COLO668 (cell line): ENCODE measurements at regions not wholly inside any gene's neighbourhood (a gene's known extent, or its start where the extent isn't known, plus 50 kb on each side); places are given as distances from the start of the nearest gene placed in this dataset.
"Not testable (repeated sequence)": the region's sequence is repeated elsewhere in the genome, so short reads cannot be mapped to it uniquely, and the experiment has no call there.

Source experiments
- DNase-seq: peaks from one replicate; lab custom pipeline; 2025; ENCODE audit not compliant: unreplicated experiment; lab: John Stamatoyannopoulos, UW

DNA sequence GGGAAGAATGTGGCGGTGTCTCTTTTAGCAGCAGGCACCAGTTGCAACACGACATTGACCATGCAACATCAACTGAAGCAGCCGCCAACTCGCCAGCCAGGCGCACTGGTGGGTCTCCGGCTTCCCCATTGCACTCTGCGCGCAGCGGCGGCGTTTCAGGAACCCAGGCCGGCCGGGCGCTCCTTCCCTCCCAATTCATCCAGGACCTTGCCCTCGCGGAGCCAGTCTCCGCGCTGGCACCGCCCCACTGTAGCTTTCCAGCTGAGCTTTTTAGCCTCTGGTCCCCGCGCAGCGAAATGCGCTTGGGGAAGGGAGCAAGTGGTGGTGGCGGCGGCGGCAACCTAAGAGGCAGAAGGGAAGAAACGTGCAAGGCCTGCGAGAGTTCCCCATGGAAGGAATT, 297.9 kb upstream of the RIMS1 start:
- DNase-seq: no peak

DNA sequence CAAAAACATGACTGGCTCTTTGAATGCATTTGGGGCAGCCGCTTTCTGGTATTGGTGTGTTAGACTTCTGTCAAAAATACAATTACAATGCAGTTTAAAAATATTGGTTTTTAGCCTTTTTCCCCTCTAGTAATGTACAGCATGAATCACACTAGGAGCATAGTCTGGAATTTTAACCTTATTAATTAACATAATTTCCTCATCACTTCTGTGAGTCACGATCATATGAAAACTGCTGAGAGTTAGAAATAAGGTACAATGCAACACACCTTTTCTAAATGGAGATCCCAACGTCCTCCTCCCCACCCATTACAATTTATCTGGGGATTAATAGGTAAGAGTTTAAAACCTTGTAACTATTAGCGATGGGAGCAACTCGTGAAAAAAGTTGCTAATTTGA, 297.1 kb upstream of the RIMS1 start:
- DNase-seq: no peak

DNA sequence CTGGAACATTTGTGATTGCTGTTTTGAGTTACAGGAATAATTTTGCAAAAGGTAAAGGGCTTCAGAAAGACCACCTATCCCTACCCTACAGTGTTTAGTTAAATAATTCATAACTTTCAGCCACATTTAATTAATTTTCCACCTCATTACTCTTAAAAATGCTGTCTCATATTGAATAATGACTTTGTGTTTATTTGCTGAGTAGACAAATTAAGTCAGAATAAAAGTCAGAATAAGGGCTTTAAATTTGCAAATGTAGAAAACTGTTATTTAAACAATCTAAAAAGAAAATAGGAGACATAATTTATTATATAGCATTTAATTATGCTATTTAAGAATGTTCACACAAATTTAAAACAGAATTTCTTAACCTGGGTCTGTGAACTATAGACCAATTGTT, 293.7 kb upstream of the RIMS1 start:
- DNase-seq: no peak

DNA sequence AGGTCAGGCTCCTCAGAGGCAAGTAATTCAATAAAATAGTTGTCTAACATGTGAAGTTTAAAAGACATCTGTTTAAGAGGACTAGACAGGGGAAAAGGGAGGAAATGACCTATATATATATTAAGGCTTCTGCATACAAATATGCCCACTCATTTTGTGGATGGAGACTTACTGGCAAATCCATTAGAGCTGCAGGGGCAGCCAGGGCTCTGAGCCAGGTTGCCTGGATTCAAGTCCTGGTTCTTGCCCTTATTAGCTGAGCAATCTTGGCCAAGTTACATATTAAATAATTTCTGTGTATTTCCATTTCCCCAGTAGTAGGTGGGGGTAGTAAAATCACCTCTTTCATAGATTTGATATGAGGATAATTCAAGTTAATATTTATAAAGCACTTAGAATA, 287.0 kb upstream of the RIMS1 start:
- DNase-seq: no peak

DNA sequence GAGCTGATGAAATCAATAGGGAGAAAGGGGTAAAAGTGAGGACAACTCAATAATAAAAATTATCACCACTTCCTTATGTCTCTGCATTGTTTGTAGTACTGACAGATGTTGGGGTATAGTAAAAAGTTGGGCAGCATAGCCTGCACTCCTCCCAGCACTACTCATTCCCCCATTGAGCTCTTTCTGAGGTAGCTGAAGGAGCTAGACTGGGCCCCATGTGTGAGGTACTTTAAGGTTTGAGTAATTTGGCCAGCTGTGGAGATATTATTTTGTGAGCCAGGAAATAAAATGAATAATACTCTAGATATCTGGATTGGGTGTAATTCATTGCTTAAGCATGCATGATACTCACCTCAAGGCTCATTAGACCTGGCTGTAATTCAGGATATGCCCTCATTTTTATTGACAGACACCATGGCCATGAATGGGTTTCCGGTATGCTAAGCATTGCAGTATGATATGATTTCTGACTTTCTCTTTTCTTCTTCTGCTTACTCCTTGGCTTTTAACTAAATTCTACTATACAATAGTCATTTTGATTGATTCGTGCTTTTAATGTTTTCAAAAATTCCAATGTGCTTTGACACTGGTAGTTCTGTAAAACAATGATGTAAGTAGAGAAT, 283.9 kb upstream of the RIMS1 start:
- DNase-seq: no peak

DNA sequence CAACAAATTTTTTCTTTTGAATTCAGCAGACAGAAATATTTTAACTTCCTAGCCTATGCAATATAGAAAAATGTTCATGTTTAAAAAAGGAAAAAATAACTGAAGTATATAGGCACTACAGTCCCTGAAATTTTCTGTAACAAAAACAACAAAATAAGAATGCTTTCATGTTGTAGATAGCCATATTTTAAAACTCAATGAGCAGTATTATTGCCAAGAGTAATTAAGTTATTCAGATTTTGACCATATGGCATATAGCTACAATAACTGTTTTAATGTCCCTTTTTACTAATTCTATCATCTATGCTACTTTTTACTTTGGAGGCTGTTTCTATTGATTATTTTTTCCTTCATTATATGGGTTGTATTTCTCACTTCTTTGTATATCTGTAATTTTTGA, 283.3 kb upstream of the RIMS1 start:
- DNase-seq: no peak

DNA sequence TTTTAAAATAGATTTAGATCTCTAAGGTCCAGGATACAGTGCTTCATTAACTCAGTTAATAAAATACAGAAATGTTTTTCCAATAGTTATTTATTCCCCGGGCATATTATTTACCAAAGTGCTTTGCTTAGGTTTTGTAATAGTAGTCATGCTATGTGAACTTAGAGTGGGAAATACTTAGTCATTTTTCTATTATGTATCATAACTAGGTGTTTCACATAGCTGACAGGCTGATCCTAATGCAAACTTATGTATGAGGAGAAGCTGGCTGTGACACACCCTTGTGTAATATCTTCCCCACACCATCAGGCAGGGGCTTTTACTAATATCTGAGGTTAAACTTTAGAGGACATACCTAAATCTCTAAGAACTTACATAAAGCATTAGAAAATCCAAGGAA, 277.7 kb upstream of the RIMS1 start:
- DNase-seq: no peak

DNA sequence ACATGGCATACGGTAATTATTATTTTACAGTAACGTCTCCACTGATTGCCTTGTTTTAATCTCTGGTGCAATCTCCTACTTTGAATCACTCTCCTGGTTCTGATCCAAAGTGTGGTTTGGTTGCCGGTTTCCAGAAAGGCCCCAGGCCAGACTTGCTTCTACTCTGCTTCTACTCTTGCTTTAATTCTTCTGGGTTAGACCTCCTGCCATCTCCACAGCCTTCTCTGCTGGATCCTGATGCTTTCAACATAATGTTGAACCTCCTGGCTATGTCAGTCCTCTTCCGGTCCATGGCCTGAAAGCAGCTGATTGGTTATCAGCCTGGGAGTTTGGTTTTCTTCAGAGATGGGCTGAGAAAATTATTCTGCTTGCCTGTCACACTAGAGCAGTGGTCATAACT, 266.5 kb upstream of the RIMS1 start:
- no peak for DNase-seq

DNA sequence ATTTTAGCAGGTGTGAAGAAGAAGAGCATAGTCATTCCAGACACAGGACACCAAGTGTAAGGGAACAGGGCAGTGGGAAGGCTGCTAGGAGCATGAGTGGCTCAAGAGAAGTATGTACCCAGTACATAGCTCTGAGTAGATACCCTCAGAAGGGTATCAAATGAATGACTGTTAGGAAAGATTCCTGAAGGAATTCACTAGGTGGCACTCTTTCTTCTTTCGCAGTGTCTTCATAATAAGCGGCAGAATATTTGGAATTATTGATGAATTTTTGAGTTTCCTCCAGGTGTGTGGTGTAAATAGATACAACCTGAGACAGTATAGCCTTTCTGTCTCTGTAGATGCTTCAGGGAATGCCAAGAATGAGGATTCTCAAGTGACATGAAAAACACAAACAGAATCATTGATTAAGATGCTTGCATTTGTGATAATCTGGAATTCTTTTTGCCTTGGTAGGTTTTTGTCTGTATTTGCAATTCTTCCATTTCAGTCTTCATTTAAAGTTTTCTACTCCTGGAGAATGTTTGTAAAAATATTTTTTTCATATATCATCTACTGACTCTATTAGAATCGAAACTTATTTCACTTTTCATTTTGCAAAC, 264.3 kb upstream of the RIMS1 start:
- no peak for DNase-seq

DNA sequence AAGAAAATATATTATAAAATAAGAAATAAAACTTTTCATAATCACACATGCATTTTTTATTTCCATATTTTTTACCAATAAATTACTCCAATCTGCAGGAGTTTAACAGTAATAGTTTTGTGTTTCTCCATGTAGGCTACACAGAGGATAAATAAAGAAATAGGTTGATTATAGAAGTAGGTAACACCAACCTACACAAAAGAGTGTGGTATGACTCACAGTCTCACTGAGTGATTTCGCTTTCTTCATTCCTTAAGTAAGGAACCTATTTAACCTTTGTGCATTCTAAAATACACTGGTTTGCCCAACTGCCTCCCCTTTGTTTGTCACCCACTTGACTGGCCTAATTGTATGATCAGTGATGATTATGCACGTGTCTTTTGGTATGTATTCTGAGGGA, 244.2 kb upstream of the RIMS1 start:
- no peak for DNase-seq

DNA sequence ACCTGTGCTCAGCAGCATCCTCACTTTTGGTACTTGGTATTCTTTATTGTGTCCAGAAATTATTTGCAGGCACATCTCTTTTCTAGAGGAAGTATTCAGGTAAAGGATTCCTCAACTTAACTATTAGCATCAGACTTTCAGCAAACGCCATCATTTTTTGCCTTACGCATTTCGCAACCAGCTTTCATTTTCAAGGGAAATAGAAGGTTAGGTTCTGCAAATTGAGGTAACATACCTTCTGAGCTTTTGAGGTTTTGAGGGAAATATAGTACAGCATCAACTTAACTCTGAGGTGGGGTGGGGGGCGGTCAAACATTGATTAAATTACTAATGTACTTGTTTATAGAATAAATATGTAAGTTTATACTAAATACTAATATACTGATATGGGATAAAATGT, 243.6 kb upstream of the RIMS1 start:
- DNase-seq: no peak

DNA sequence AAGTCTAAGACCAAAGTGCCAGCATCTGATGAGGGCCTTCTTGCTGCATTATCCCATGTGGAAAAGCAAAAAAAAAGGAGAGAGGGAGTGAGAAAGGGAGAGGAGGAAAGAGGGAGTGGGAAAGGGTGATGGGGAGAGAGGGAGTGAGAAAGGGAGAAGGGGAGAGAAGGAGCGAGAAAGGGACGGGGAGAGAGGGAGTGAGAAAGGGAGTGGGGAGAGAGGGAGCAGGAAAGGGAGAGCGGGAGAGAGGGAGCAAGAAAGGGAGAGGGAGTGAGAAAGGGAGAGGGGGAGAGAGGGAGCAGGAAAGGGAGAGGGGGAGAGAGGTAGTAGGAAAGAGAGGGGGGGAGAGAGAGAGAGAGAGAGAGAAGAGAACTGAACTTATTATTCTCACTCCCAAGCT, 241.1 kb upstream of the RIMS1 start:
- DNase-seq: no peak

DNA sequence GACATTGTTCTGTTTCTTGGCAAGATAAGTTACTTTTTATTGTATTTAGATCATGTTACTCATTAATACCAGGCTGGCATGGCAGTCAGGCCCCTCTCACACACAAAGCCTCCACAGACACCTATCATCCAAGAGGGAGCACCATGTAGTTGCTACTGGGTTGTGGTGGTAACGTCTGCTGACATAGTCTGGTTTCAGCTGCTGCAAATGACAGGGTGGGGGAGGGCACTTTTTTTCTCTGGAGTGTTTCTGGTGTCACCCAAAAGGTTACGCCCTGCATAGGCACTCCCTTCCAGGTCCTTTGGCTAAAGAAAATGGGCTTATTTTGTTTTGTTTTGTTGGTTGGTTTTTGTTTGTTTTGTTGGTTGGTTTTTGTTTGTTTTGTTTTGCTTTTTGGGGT, 236.4 kb upstream of the RIMS1 start:
- no peak for DNase-seq

DNA sequence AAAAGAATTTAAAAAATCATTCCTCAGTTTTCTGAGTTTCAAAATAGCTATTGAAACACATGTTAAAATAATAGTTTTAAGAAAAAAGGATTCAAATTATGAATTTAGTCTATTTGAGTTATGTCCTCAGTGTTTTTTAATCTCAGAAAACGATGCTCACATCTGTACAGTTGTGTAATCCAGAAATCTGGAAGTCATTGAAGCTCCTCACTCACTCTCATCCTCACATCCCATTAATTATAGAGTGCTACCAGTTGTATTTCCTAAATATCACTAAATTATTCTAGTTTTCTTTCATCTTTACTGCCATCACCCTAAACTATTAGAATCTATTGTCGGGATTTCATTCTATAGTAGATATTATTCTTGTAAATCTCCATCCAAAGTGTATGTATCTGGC, 234.7 kb upstream of the RIMS1 start:
- no peak for DNase-seq

DNA sequence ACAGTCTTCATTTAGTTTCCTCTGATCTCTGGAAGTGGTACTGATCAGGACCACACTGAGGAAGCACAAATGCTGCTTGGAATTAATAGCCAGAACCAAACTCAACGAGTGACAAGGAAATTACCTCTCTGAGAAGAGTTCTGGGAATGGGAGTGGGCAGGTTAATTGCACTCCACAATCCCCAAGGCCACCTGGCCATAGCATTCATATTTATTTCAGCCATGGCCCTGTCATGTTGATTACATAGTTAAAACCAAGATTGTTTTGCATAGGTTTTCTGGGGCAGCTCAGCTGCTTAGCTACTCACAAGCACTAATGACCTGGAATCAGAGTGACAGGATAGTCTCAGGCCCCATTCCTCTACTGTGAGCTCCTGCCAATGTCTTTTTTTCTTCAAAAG, 230.2 kb upstream of the RIMS1 start:
- DNase-seq: no peak

DNA sequence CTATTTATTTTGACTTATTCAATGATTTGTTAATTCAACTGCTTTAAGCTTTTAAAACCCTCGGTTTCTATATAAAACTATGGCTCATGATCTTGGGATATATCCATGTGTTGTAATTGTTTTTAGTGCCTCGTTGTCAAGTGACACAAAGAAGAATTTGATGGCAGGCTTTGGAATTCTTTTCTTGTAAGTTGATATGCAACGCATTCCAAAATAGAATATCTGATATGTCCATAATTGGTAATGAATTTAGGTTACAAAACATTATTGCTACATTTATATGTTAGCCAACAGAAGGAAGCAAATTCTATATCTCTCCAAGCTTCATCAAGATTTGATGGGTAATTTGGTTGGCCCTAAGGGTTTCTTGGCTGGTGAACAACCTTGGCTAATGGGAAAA, 220.4 kb upstream of the RIMS1 start:
- DNase-seq: no peak

DNA sequence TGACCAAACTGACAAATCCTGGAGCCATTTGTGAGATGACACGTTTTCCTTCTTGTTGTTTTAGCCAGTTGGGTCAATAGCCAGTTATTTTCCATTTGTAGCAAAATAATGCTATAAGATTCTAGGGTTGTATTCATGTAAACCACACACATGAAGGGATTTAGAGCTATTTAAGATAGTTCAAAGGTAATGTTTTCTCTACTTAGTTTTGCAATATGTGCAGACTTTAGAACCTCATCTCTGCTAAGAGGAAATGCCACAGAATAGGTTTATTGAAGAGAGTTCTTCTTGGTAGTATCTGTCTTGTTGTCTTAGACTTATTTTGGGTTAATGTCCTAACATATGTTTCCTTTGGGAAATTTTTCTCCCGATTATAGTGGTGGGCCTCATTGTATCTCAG, 213.5 kb upstream of the RIMS1 start:
- no peak for DNase-seq

DNA sequence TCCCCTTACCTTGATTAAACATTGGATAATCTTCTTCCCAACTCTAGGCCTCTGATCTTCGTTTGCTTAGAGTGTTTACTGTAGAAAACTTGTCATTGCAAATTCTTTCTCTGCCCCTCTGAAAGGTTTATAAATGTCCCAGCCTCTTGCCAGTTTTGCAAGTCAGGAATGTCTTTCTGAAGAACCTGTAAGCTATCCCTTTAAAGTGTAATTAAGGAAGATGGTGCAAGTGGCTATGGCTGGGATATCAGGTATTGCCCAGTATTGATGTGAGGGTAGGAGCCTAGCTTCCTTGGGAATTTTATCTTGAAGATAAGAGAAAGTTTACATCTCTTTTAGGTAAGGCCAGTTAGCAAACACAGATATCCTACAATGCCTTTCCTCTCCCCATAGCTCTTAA, 211.0 kb upstream of the RIMS1 start:
- no peak for DNase-seq

DNA sequence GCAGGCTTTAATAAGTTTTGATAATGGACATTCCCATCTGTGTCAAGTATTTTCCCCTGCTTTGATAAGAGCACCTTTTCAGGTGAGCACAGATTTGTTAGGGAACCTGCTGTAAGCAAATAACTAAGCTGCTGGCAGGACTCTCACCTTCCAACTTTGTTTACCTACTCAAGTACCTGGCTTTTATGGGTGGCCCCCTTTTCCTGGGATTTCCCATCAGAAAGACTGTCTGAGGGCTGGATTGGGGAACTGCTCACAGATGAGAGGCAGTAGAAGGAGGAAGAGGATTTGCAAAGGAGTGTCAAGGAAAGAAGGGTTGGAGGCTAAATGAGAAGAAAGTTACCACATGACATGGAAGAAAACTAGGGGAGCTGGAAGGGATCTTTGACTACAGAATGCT, 210.1 kb upstream of the RIMS1 start:
- no peak for DNase-seq

DNA sequence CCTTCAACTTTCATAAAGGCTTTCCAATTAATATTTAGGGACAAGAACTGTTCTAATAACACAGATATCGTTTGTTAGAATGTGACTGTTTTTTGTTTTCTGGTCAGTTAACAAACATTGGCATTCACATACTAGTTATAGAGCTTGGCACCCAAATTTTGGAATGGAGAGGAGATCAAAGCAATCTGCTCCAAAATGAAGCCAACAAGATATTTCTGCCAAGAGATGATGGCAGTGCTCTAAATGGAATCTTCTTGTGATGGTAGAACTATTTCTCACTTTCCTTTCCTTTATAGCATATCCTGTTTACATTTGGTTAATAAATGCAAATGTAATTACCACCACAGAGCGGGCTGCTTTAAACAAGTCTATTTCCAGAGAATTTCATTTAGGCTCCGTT, 208.3 kb upstream of the RIMS1 start:
- no peak for DNase-seq

DNA sequence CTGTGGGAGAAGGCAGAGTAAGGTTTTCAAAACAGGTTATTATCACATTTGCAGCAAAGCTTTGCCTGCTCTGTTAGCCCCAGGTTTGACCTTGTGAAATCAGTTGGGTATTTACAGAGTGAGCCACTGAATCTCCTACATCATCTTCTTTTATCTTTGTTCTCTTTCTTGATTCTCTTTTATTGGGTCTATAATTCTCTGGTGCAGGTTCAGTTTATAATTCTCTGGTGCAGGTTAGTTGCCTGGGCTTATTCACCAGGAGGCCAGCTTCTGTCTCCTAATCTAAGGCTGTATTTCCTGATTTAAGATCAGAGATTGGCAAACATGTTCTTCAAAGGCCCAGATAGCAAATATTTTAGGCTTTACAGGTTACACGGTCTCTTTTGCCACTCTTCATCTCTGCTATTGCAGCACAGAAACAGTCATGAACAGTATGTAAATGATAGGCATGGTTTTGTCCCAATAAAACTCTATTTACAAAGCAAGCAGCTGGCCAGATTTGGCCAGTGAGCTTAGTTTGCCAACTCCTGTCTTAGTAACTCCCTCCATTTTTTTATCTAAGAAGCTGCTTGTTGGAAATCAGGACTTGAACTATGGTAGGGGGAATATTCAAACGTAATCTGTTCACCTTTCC, 205.0 kb upstream of the RIMS1 start:
- DNase-seq: no peak

DNA sequence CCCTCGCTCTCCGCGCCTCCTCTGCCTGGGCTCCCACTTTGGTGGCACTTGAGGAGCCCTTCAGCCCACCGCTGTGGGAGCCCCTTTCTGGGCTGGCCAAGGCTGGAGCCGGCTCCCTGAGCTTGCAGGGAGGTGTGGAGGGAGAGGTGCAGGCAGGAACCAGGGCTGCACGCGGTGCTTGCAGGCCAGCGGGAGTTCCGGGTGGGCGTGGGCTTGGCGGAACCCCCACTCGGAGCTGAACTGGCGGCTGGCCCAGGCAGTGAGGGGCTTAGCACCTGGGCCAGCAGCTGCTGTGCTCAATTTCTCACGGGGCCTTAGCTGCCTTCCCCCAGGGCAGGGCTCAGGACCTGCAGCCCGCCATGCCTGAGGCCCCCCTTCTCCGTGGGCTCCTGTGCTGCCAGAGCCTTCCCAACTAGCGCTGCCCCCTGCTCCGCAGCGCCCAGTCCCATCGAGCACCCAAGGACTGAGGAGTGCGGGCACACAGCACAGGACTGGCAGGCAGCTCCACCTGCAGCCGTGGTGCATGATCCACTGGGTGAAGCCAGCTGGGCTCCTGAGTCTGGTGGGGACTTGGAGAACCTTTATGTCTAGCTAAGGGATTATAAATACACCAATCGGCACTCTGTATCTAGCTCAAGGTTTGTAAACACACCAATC, 200.2 kb upstream of the RIMS1 start:
- not testable (repeated sequence) for DNase-seq
